Glomerular visceral epithelial cell (primary cell): ENCODE measurements at regions not wholly inside any gene's neighbourhood (a gene's known extent, or its start where the extent isn't known, plus 50 kb on each side); places are given as distances from the start of the nearest gene placed in this dataset.

Experiments
- DNase-seq: peaks from one replicate; pipeline ENCODE4 v3.0.0-alpha.2; 2016; ENCODE audit errors: extremely low spot score

GRCh38 chr12:19052689-19053088, 76.8 kb upstream of the PLEKHA5 start:
- DNase-seq = no peak

GRCh38 chr12:19053218-19053617, 76.3 kb upstream of the PLEKHA5 start:
- no peak for DNase-seq

DNA sequence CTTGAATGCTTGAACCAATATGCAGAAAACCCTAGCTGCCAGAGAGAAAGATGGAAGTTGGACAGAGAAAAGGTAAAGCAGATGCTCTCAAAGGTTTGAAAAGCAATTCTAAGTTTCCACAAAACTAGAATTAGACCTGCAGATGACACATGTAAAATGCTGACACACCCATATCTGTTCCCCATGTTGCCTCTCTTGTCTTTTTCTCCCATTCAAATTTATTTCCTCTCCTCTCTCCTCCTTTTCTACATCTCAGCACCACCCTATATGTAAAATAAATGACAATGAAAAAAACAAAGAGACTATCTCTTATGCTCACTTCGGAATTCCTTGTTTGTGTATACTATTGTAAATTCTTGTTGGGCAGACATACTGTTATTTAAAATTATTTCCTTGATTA, 75.5 kb upstream of the PLEKHA5 start:
- DNase-seq = no peak

- no peak for DNase-seq
Observed at GRCh38 chr12:19055589-19055988, 73.9 kb upstream of the PLEKHA5 start.

DNA sequence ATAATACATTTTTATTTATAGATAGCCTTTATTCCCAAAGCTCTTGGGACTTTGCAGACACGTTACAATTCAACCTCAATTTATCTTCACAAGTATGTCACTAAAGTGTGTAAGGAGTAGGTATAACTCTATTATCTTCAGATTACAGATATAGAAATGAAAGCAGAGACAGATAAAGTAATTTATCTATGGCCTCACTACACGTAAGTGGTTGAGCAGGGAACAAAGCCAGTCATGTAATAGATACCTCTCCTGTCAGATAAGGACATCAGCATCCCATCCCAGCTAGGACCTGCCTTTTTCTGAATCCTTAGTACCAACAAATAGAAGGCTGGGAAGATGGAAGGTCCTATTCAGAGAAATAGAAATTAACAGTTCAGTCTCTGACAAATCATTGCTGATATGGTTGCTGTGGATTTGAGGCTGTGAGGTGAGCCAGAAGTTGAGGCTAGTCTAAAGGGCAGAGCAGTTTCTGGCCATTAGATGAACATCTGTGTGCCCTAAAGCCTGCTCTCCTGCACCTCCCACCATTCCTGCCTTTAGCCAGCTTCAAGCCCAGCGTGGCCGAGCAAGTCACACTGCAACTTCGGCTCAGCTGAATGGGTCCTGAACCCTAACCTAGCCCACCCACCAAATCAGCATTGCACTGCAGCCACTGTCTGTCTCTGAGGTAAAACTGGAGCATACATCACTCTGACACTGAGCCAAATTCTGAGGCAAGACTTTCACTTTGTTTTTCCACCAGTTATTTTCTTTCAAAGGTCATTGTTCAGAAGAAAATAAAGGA, 71.1 kb upstream of the PLEKHA5 start:
- DNase-seq = no peak

GRCh38 chr12:19064713-19065112, 64.8 kb upstream of the PLEKHA5 start:
- no peak for DNase-seq

GRCh38 chr12:19065223-19065622, 64.3 kb upstream of the PLEKHA5 start:
- DNase-seq = no peak

DNA sequence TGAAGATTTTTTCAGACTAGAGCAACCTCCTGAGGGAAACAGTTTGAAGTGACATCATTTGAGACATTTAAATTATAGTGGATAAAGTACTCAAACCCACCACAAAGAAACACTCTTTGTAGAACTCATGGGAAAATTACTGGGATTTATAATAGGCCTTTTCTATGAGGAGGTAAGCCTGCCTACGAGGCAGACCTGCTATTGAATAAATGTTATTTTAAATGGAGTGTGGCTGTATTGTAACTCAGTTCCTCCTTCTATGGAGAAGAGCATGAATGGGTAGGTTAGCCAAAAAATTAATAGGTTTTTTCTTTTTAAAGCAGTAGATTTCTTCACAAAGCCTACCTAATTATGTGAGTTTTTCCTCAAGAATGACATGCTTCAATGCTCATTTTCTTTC, 63.7 kb upstream of the PLEKHA5 start:
- no peak for DNase-seq

GRCh38 chr12:19066475-19067001, 63.0 kb upstream of the PLEKHA5 start:
- DNase-seq = no peak

GRCh38 chr12:19068137-19068536, 61.4 kb upstream of the PLEKHA5 start:
- DNase-seq = no peak

- DNase-seq = no peak
Observed at GRCh38 chr12:19070341-19070740, 59.2 kb upstream of the PLEKHA5 start.

- no peak for DNase-seq
Observed at GRCh38 chr12:19074700-19075099, 54.8 kb upstream of the PLEKHA5 start.

DNA sequence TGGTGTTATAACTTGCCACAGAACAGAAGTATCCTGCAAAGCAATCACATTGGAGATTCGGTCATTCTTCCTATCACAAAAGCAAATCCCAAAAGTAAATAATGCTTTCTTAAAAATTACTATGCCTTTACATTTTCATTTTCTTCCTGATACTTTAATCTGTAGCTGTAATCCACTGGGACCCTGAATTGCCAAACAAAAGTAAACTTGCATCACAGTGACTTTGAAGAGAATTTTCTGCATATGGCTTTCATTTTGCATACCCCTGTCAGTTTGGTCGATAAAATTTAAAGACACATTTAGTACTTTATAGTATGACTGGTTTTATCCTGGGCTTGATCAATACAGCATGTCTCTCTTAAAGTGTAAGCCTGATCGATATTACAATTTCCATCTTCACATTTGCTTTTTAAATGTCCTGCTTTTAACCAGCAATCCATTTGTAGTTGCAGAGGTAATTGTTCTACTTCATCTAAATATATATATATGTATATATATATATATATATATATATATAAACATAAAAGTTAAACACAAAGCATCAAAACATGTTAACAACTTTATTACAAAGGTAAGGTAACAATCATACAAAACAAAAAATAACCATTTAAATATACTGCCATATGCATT, 53.7 kb upstream of the PLEKHA5 start:
- DNase-seq = no peak
